ENCODE measurements at regions not wholly inside any gene's neighbourhood (a gene's known extent, or its start where the extent isn't known, plus 50 kb on each side); places are given as distances from the start of the nearest gene placed in this dataset.

- DNase-seq (ENCODE audit: extremely low read depth, low read depth): no peak
- TF ChIP-seq CTCF (IDR thresholded peaks at IDR 0.05; ENCODE audit: low read depth, low read length): no peak
These were observed 100.6 kb upstream of the LIFR start for GRCh38 chr5:38657020-38657419.

DNA sequence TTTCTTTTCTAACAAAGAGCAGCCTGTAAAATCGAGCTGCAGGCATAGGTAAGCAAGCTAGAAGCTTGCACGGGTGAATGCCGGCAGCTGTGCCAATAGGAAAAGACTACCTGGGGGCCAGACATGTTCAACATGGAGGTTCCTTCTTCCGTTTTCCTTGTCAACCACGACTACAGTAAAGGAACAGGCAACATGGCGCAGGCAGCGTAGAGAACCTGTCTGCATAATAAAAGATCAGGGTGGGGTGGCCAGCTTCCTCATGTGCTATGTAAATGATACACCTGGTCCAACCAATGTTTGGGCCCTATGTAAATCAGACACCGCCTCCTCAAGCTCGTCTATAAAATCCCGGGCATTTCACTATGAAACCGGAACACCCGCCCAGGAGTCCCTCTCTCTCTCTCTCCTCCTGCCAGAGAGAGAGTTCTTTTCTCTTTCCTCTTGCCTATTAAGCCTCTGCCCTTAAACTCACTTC is 103.8 kb upstream of the LIFR start:
- DNase-seq (ENCODE audit: extremely low read depth, low read depth): no peak
- TF ChIP-seq CTCF (IDR thresholded peaks at IDR 0.05; ENCODE audit: low read depth, low read length): no peak

DNA sequence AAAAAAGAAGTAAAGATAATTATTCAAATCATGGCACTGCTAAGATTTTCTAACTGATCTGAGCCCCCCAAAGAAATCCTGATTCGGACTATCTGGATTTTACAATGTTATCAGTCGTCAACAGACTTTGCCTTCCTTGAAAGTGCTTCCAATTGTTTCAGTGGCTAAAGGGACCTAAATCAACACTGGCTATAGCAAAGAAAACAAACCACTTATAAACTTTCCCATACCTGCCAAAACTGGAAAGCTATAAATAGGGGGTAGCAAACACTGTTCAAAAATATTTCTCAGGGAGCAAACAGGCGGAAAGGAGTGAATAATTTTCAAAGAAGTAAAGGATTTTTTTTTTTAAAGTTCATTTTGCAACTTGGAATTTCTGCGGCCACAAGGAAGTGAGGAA is 105.6 kb upstream of the LIFR start:
- DNase-seq (ENCODE audit: extremely low read depth, low read depth): no peak
- no peak for TF ChIP-seq CTCF (IDR thresholded peaks at IDR 0.05; ENCODE audit: low read depth, low read length)

- no peak for TF ChIP-seq CTCF (IDR thresholded peaks at IDR 0.05; ENCODE audit: low read depth, low read length)
- DNase-seq (ENCODE audit: extremely low read depth, low read depth): no peak
These were observed 106.8 kb upstream of the LIFR start for GRCh38 chr5:38663249-38663648.

DNA sequence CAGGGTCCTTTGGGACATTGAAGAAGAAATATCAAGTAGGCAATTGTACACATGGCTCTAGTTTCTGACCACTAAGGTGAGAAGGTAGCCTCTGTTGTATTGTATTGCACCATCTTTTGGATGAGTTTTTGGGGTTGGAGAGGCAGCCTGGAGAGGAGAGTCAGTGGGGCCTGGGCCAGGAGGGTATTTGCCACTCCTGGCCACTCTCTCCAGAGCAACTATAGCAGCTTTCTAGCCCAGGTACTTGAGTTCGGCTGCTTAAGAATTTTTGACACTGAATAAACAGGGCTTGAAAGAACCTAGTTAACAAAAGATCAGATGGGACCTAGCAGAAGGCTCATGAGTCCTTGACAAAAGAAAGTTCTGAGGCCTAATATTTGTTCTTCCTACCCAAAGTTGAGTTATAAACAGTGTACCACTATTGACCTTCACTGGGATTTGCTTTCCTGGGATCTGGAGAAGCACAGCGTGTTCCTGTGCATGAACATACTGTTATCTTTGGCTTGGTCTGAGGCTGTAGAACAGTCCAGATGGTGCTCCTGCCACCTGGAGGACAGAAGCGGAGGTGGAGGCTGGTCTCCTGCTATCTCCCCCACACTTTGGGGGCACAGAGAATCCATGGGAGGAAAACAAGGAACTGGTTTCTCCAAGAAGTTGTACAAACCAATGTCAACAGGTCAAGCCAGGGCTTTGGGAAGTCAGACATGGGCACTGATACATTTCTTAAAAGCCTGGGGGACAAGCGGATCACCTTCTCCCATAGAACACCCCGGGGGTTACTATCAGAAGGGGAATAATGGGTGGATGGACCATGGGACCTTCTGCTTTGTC is 110.4 kb upstream of the LIFR start:
- TF ChIP-seq CTCF (IDR thresholded peaks at IDR 0.05; ENCODE audit: low read depth, low read length): peak; percentile 61
- DNase-seq (ENCODE audit: extremely low read depth, low read depth): peak; percentile 5

DNA sequence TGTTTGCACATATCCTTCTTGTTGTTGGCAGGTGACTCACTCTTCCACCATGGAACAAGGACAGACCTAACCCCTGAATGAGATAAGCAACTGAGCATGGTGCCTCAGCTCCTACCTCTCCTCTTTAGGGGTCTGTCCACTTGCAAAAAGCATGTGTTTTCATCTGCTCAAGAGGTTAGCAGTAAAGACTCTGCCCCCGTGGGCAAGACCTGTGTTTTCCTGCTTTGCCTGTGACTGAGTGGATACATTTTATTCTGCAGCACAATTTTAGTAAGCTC is 111.0 kb upstream of the LIFR start:
- DNase-seq (ENCODE audit: extremely low read depth, low read depth): no peak
- no peak for TF ChIP-seq CTCF (IDR thresholded peaks at IDR 0.05; ENCODE audit: low read depth, low read length)

- TF ChIP-seq CTCF (IDR thresholded peaks at IDR 0.05; ENCODE audit: low read depth, low read length): no peak
- DNase-seq (ENCODE audit: extremely low read depth, low read depth): no peak
These were observed 113.0 kb upstream of the LIFR start for GRCh38 chr5:38669361-38669880.

All from AG09319 (cell line).